OCI-LY1 (cell line): ENCODE measurements at regions not wholly inside any gene's neighbourhood (a gene's known extent, or its start where the extent isn't known, plus 50 kb on each side); places are given as distances from the start of the nearest gene placed in this dataset.

Experiments used
- H2AFZ ChIP-seq: fragments of 200-600 bp; sonication (generic), shearing (Covaris generic); 2 replicates; pipeline ENCODE4 v1.6.0; 2014; ENCODE audit warnings: antibody characterized with exemption, mild to moderate bottlenecking, low read length
- H3F3A ChIP-seq: fragments of 200-600 bp; sonication (generic), shearing (Covaris generic); 2 replicates; pipeline ENCODE4 v1.6.0; 2014; ENCODE audit warnings: mild to moderate bottlenecking, antibody characterized with exemption, low read length, moderate library complexity; ENCODE audit not compliant: insufficient read depth
- H3K27ac ChIP-seq: fragments of 200-600 bp; sonication (generic); 2 replicates; pipeline ENCODE4 v1.5.1; 2014; ENCODE audit warnings: low read length, mixed run types, mild to moderate bottlenecking, low read depth; ENCODE audit not compliant: poor library complexity, severe bottlenecking
- H3K27me3 ChIP-seq: fragments of 200-600 bp; sonication (generic); 2 replicates; pipeline ENCODE4 v1.6.0; 2014; ENCODE audit warnings: antibody characterized with exemption, mild to moderate bottlenecking, low read length, moderate library complexity; ENCODE audit not compliant: insufficient read depth
- H3K36me3 ChIP-seq: fragments of 200-600 bp; sonication (generic); 2 replicates; pipeline ENCODE4 v1.6.1; 2014; ENCODE audit warnings: mild to moderate bottlenecking, antibody characterized with exemption, low read length, moderate library complexity, mixed read lengths; ENCODE audit not compliant: insufficient read depth
- H3K4me1 ChIP-seq: fragments of 200-600 bp; sonication (generic); 2 replicates; pipeline ENCODE4 v1.5.1; 2014; ENCODE audit warnings: mild to moderate bottlenecking, low read length, moderate library complexity; ENCODE audit not compliant: insufficient read depth, severe bottlenecking
- H3K4me2 ChIP-seq: fragments of 200-600 bp; sonication (generic), shearing (Covaris generic); 2 replicates; pipeline ENCODE4 v1.6.1; 2014; ENCODE audit warnings: low read length
- H3K4me3 ChIP-seq: fragments of 200-600 bp; sonication (generic); 2 replicates; pipeline ENCODE4 v1.5.1; 2014; ENCODE audit warnings: low read length, low read depth, mild to moderate bottlenecking, mixed read lengths; ENCODE audit not compliant: poor library complexity, severe bottlenecking
- H3K79me2 ChIP-seq: fragments of 200-600 bp; shearing (Covaris generic); 2 replicates; pipeline ENCODE4 v1.6.1; 2016; ENCODE audit warnings: mixed run types, low read length, mixed read lengths; ENCODE audit not compliant: insufficient read depth
- H3K9ac ChIP-seq: fragments of 200-600 bp; sonication (generic), shearing (Covaris generic); 2 replicates; pipeline ENCODE4 v1.6.1; 2014; ENCODE audit warnings: mild to moderate bottlenecking, low read length, mixed read lengths
- H3K9me2 ChIP-seq: fragments of 200-600 bp; sonication (generic), shearing (Covaris generic); 2 replicates; pipeline ENCODE4 v1.6.1; 2014; ENCODE audit warnings: low read depth, mild to moderate bottlenecking, low read length, mixed read lengths
- H3K9me3 ChIP-seq: fragments of 200-600 bp; shearing (Covaris generic); 2 replicates; pipeline ENCODE4 v1.6.1; 2014; ENCODE audit warnings: low read length, mixed read lengths
- H4K20me1 ChIP-seq: fragments of 200-600 bp; sonication (generic), shearing (Covaris generic); 2 replicates; pipeline ENCODE4 v1.6.0; 2016; ENCODE audit warnings: mild to moderate bottlenecking, low read length; ENCODE audit not compliant: insufficient read depth
- CTCF ChIP-seq: fragments of 200-600 bp; sonication (generic), shearing (Covaris generic); IDR thresholded peaks from 2 replicates; pipeline ENCODE4 v1.5.1; 2017; ENCODE audit warnings: mild to moderate bottlenecking, antibody characterized with exemption, low read length, moderate library complexity, mixed read lengths
- EZH2 ChIP-seq: fragments of 200-600 bp; sonication (generic), shearing (Covaris generic); IDR thresholded peaks from 2 replicates; pipeline ENCODE4 v1.8.0; 2017; ENCODE audit warnings: borderline replicate concordance, mixed run types, mild to moderate bottlenecking, antibody characterized with exemption, low read length, moderate library complexity, mixed read lengths

- no peak overlapping the region for H3K27ac ChIP-seq
- H3K9me3 ChIP-seq = no peaks in the 10 kb centered on the region
- H3K4me2 ChIP-seq = no peak overlapping the region
- H2AFZ ChIP-seq = no peak overlapping the region
- H3K4me3 ChIP-seq = no peak overlapping the region
- no peaks in the 10 kb centered on the region for H3K27me3 ChIP-seq
- no peaks in the 10 kb centered on the region for H3F3A ChIP-seq
- no peaks in the 10 kb centered on the region for H3K79me2 ChIP-seq
- H3K36me3 ChIP-seq = no peaks in the 10 kb centered on the region
- H3K9me2 ChIP-seq = no peaks in the 10 kb centered on the region
- no peak for TF ChIP-seq CTCF
- TF ChIP-seq EZH2 = no peak
- H4K20me1 ChIP-seq = no peaks in the 10 kb centered on the region
- H3K4me1 ChIP-seq = no peaks in the 10 kb centered on the region
- no peak overlapping the region for H3K9ac ChIP-seq
These were observed 407.1 kb upstream of the PFKP start for GRCh38 chr10:2660276-2660675.

GRCh38 chr10:2659660-2660209 lies 407.6 kb upstream of the PFKP start:
- Histone ChIP-seq H4K20me1 (no peaks in the 10 kb centered on the region), H3K9me3 (no peaks in the 10 kb centered on the region), H3F3A (no peaks in the 10 kb centered on the region), H3K9me2 (no peaks in the 10 kb centered on the region), H3K27me3 (no peaks in the 10 kb centered on the region), H3K4me2 (no peak overlapping the region), H3K9ac (no peak overlapping the region), H3K36me3 (no peaks in the 10 kb centered on the region), H2AFZ (no peak overlapping the region), H3K27ac (no peak overlapping the region), H3K79me2 (no peaks in the 10 kb centered on the region), H3K4me1 (no peaks in the 10 kb centered on the region), H3K4me3 (no peak overlapping the region)
- TF ChIP-seq EZH2 (no peak), CTCF (no peak)

GRCh38 chr10:2658780-2659179 lies 408.6 kb upstream of the PFKP start:
- H3F3A ChIP-seq = no peaks in the 10 kb centered on the region
- H3K79me2 ChIP-seq = no peaks in the 10 kb centered on the region
- no peak overlapping the region for H3K4me2 ChIP-seq
- no peak overlapping the region for H3K4me3 ChIP-seq
- H3K9me2 ChIP-seq = no peaks in the 10 kb centered on the region
- no peaks in the 10 kb centered on the region for H3K36me3 ChIP-seq
- H2AFZ ChIP-seq = no peak overlapping the region
- no peak overlapping the region for H3K27ac ChIP-seq
- H4K20me1 ChIP-seq = no peaks in the 10 kb centered on the region
- H3K4me1 ChIP-seq = no peaks in the 10 kb centered on the region
- H3K27me3 ChIP-seq = no peaks in the 10 kb centered on the region
- no peak overlapping the region for H3K9ac ChIP-seq
- TF ChIP-seq CTCF = no peak
- TF ChIP-seq EZH2 = no peak
- H3K9me3 ChIP-seq = no peaks in the 10 kb centered on the region
